ENCODE measurements at regions not wholly inside any gene's neighbourhood (a gene's known extent, or its start where the extent isn't known, plus 50 kb on each side); places are given as distances from the start of the nearest gene placed in this dataset.

GRCh38 chr11:37995886-37996285, 1397.8 kb upstream of the RAG2 start:
- no peak for TF ChIP-seq HEYL (CRISPR knock-in tag; IDR thresholded peaks at IDR 0.05)
- TF ChIP-seq CEBPB (IDR thresholded peaks at IDR 0.05): no peak
- TF ChIP-seq HES2 (IDR thresholded peaks at IDR 0.05): no peak
- TF ChIP-seq BHLHE40 (IDR thresholded peaks at IDR 0.05; ENCODE audit: low read depth, low read length): no peak
- TF ChIP-seq MAZ (IDR thresholded peaks at IDR 0.05; ENCODE audit: borderline replicate concordance, low read depth, low read length): no peak
- TF ChIP-seq RFX5 (IDR thresholded peaks at IDR 0.05): no peak
- TF ChIP-seq CBX8 (IDR thresholded peaks at IDR 0.05): no peak
- TF ChIP-seq BCL3 (IDR thresholded peaks at IDR 0.05): no peak
- TF ChIP-seq PHF8 (IDR thresholded peaks at IDR 0.05; ENCODE audit: borderline replicate concordance, low read depth): no peak
- TF ChIP-seq RNF2 (IDR thresholded peaks at IDR 0.05; ENCODE audit: borderline replicate concordance, low read depth): no peak
- no peak for TF ChIP-seq KDM5A (IDR thresholded peaks at IDR 0.05)
- no peak for TF ChIP-seq ZNF302 (CRISPR knock-in tag; IDR thresholded peaks at IDR 0.05)
- no peak for TF ChIP-seq FOSL2 (IDR thresholded peaks at IDR 0.05)
- TF ChIP-seq FOSL2 (CRISPR knock-in tag; IDR thresholded peaks at IDR 0.05): no peak
- no peak for TF ChIP-seq ESRRA (IDR thresholded peaks at IDR 0.05; ENCODE audit: borderline replicate concordance, low read length)
- no peak for TF ChIP-seq POLR2A (IDR thresholded peaks at IDR 0.05; ENCODE audit: low read length)
- no peaks in the 10 kb centered on the region for H3K9me3 ChIP-seq
- no peak overlapping the region for H3K4me3 ChIP-seq
- no peak overlapping the region for H3K27ac ChIP-seq
- ChIA-PET POLR2A (no interaction called here), CTCF (no interaction called here)
- H3K4me1 ChIP-seq: no peaks in the 10 kb centered on the region
- ATAC-seq (no peak), FAIRE-seq (no peak), DNase-seq (ENCODE audit: low read depth in 1 of 2, low spot score in 1 of 2) (no peak)
- WGBS (ENCODE audit: missing lambda C conversion rate): 10% methylated on average over 2 of the region's 2 CpGs
- no peak overlapping the region for H3K4me2 ChIP-seq

- Histone ChIP-seq H3K9me3 (0 out of 3 replicates have a peak, but pooled peaks cover 3% of the 10 kb centered on the region), H3K4me2 (no peak overlapping the region), H3K27ac (no peak overlapping the region), H3K4me1 (no peaks in the 10 kb centered on the region), H3K4me3 (no peak overlapping the region)
- CTCF ChIA-PET: no interaction called here
- POLR2A ChIA-PET: no interaction called here
- DNase-seq (ENCODE audit: low read depth in 1 of 2, low spot score in 1 of 2) (no peak), FAIRE-seq (no peak), ATAC-seq (no peak)
- TF ChIP-seq CHD4 (IDR thresholded peaks at IDR 0.05; ENCODE audit: borderline replicate concordance): no peak
- TF ChIP-seq RARB (CRISPR knock-in tag; IDR thresholded peaks at IDR 0.05): no peak
- TF ChIP-seq TFCP2L1 (CRISPR knock-in tag; IDR thresholded peaks at IDR 0.05): no peak
- no peak for TF ChIP-seq HES2 (IDR thresholded peaks at IDR 0.05)
- no peak for TF ChIP-seq EHMT2 (IDR thresholded peaks at IDR 0.05; ENCODE audit: low read depth)
- WGBS (ENCODE audit: missing lambda C conversion rate): 1% methylated on average over 3 of the region's 3 CpGs
Measured at GRCh38 chr11:37988031-37988430, 1390.0 kb upstream of the RAG2 start.

- no peak for TF ChIP-seq BCL3 (IDR thresholded peaks at IDR 0.05)
- TF ChIP-seq HMGXB4 (CRISPR knock-in tag; IDR thresholded peaks at IDR 0.05; ENCODE audit: borderline replicate concordance): no peak
- TF ChIP-seq SREBF2 (IDR thresholded peaks at IDR 0.05): no peak
- no peak for TF ChIP-seq SMC3 (IDR thresholded peaks at IDR 0.05)
- TF ChIP-seq CBX8 (IDR thresholded peaks at IDR 0.05): no peak
- no peak for TF ChIP-seq NR3C1 (IDR thresholded peaks at IDR 0.05)
- no peak for TF ChIP-seq BHLHE40 (IDR thresholded peaks at IDR 0.05; ENCODE audit: low read depth, low read length)
- TF ChIP-seq CEBPB (IDR thresholded peaks at IDR 0.05): no peak
- no peak for TF ChIP-seq FOSL2 (IDR thresholded peaks at IDR 0.05)
- TF ChIP-seq FOSL2 (CRISPR knock-in tag; IDR thresholded peaks at IDR 0.05): no peak
- Histone ChIP-seq H3K4me2 (no peak overlapping the region), H3K9me3 (0 out of 3 replicates have a peak, but pooled peaks cover 3% of the 10 kb centered on the region), H3K4me3 (no peak overlapping the region), H3K4me1 (no peaks in the 10 kb centered on the region), H3K27ac (no peak overlapping the region)
- FAIRE-seq (no peak), DNase-seq (ENCODE audit: low read depth in 1 of 2, low spot score in 1 of 2) (no peak), ATAC-seq (no peak)
- WGBS (ENCODE audit: missing lambda C conversion rate): 5% methylated on average over 1 of the region's 1 CpG
- POLR2A ChIA-PET: no interaction called here
- CTCF ChIA-PET: no interaction called here
Measured at GRCh38 chr11:37984991-37985390, 1387.0 kb upstream of the RAG2 start.
